ENCODE measurements at regions not wholly inside any gene's neighbourhood (a gene's known extent, or its start where the extent isn't known, plus 50 kb on each side); places are given as distances from the start of the nearest gene placed in this dataset.

DNA sequence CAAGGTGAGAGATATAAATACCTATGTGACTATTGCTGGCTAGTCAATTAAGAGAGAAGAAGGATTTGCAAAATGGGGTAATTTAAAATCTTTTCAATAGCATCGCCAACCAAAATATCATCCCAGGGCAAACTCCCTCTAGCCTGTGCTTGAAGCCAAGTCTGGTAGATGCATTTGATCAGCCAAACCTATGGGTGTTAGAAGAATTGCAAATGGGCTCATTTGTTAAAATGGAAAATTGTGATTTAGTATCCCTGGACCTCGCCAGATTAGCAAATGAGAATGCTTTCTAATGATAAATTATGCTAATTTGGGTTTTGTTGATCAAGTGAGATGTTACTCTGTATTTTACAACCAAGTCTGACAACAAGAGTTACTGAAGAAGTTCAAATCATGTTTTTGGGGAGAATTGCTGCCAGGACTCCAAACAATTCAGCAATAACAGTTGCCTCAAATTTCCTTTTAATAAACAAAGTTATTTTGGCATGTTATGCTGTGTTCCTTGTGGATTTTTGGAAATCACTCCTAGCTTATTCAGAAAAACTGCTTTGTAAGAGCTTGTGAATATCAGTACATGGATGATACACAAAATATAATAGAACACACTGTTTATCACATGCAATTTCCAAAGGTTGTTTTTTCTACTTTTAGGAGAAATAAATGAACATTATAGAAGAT is 272.5 kb upstream of the PARD3B start:
- no peak overlapping the region for H3K4me2 ChIP-seq (ENCODE audit: low read length)
- peaks cover 2% of the 10 kb centered on the region for H3K27me3 ChIP-seq (ENCODE audit: insufficient read depth, low read length)
- peaks cover 8% of the 10 kb centered on the region for H3K27me3 Mint-ChIP-seq (ENCODE audit: low read depth, unreplicated experiment)

DNA sequence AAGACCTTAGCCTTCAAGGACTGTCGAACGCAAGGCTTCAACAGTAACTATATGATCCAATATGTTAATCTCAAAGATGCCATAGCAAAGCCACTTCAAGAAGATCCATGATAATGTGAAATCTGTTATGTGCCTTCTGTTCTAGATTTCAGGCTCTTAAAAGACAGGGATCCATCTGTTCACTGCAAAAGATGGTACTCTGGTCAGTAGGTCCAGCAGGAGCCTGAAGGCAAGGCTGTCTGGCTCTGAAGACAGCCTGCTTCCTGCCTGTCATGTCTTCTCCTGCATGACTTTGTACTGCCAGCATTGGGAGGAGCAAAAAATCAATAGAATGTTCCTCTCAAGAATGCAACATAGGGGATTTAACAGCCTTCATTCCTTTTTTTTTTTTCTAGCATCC is 270.8 kb upstream of the PARD3B start:
- H3K4me1 ChIP-seq (ENCODE audit: insufficient read depth, low read length): no peaks in the 10 kb centered on the region
- no peaks in the 10 kb centered on the region for H3K36me3 Mint-ChIP-seq (ENCODE audit: low read depth, unreplicated experiment)
- H3K9ac ChIP-seq (ENCODE audit: low read length): no peak overlapping the region
- TF ChIP-seq EZH2 (IDR thresholded peaks at IDR 0.05; ENCODE audit: insufficient read depth, low read length): no peak
- TF ChIP-seq, protein P1, sequence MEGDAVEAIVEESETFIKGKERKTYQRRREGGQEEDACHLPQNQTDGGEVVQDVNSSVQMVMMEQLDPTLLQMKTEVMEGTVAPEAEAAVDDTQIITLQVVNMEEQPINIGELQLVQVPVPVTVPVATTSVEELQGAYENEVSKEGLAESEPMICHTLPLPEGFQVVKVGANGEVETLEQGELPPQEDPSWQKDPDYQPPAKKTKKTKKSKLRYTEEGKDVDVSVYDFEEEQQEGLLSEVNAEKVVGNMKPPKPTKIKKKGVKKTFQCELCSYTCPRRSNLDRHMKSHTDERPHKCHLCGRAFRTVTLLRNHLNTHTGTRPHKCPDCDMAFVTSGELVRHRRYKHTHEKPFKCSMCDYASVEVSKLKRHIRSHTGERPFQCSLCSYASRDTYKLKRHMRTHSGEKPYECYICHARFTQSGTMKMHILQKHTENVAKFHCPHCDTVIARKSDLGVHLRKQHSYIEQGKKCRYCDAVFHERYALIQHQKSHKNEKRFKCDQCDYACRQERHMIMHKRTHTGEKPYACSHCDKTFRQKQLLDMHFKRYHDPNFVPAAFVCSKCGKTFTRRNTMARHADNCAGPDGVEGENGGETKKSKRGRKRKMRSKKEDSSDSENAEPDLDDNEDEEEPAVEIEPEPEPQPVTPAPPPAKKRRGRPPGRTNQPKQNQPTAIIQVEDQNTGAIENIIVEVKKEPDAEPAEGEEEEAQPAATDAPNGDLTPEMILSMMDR (IDR thresholded peaks at IDR 0.05; ENCODE audit: insufficient read depth, low read depth, low read length): no peak
- H3K79me2 ChIP-seq (ENCODE audit: insufficient read depth, low read length): no peaks in the 10 kb centered on the region
- H3K27me3 Mint-ChIP-seq (ENCODE audit: low read depth, unreplicated experiment): peaks cover 14% of the 10 kb centered on the region
- no peak overlapping the region for H3K4me3 ChIP-seq (ENCODE audit: insufficient read depth, low read depth, low read length)
- FAIRE-seq (no peak), DNase-seq (ENCODE audit: low read depth) (no peak)
- H3K9me3 ChIP-seq (ENCODE audit: insufficient read depth, low read depth, low read length): no peaks in the 10 kb centered on the region
- H4K20me1 ChIP-seq (ENCODE audit: insufficient read depth, low read length): no peaks in the 10 kb centered on the region
- no peak overlapping the region for H3K27ac Mint-ChIP-seq (ENCODE audit: unreplicated experiment)
- H3K4me1 Mint-ChIP-seq (ENCODE audit: low read depth, unreplicated experiment): peaks cover 14% of the 10 kb centered on the region
- H3K27ac ChIP-seq (ENCODE audit: low read depth, low read length): no peak overlapping the region
- no peaks in the 10 kb centered on the region for H3K9me3 Mint-ChIP-seq (ENCODE audit: unreplicated experiment)
- H3K36me3 ChIP-seq (ENCODE audit: insufficient read depth, low read length): no peaks in the 10 kb centered on the region
- peaks cover 2% of the 10 kb centered on the region for H3K27me3 ChIP-seq (ENCODE audit: insufficient read depth, low read length)
- H2AFZ ChIP-seq (ENCODE audit: low read depth, low read length): no peak overlapping the region
- H3K4me2 ChIP-seq (ENCODE audit: low read length): no peak overlapping the region
- no peak overlapping the region for H3K4me3 Mint-ChIP-seq (ENCODE audit: unreplicated experiment)

More for the DNA sequence above, 272.5 kb upstream of the PARD3B start:
- Histone ChIP-seq H3K9me3 (ENCODE audit: insufficient read depth, low read depth, low read length) (no peaks in the 10 kb centered on the region), H3K9ac (ENCODE audit: low read length) (no peak overlapping the region), H3K4me1 (ENCODE audit: insufficient read depth, low read length) (no peaks in the 10 kb centered on the region), H2AFZ (ENCODE audit: low read depth, low read length) (no peak overlapping the region), H3K27ac (ENCODE audit: low read depth, low read length) (no peak overlapping the region), H3K79me2 (ENCODE audit: insufficient read depth, low read length) (no peaks in the 10 kb centered on the region), H3K36me3 (ENCODE audit: insufficient read depth, low read length) (no peaks in the 10 kb centered on the region), H3K4me3 (ENCODE audit: insufficient read depth, low read depth, low read length) (no peak overlapping the region), H4K20me1 (ENCODE audit: insufficient read depth, low read length) (no peaks in the 10 kb centered on the region)
- Mint-ChIP-seq H3K27ac (ENCODE audit: unreplicated experiment) (no peak overlapping the region), H3K4me1 (ENCODE audit: low read depth, unreplicated experiment) (peaks cover 14% of the 10 kb centered on the region), H3K9me3 (ENCODE audit: unreplicated experiment) (no peaks in the 10 kb centered on the region), H3K4me3 (ENCODE audit: unreplicated experiment) (no peak overlapping the region), H3K36me3 (ENCODE audit: low read depth, unreplicated experiment) (no peaks in the 10 kb centered on the region)
- no peak for FAIRE-seq
- no peak for DNase-seq (ENCODE audit: low read depth)
- TF ChIP-seq, protein P1 (IDR thresholded peaks at IDR 0.05; ENCODE audit: insufficient read depth, low read depth, low read length): no peak
- TF ChIP-seq EZH2 (IDR thresholded peaks at IDR 0.05; ENCODE audit: insufficient read depth, low read length): no peak

DNA sequence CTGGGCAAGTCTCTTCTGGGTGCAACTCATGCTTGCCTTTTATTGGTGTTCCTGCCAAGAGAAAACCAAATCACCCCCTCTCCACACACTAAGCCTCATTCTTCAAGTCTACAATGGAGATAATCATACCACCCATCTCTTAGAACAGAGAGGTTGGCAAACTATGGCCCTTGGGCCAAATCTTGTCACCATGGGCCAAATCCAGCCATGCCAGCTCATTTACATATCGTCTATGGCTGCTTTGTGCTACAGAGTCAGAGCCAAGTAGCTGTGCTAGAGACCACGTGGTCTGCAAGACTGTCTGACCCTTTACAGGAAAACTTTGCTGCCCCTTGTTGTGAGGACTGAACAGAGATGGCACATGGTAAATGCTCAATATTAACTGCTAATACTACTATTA is 270.3 kb upstream of the PARD3B start:
- Histone ChIP-seq H3K4me1 (ENCODE audit: insufficient read depth, low read length) (no peaks in the 10 kb centered on the region), H3K27me3 (ENCODE audit: insufficient read depth, low read length) (peaks cover 2% of the 10 kb centered on the region), H3K79me2 (ENCODE audit: insufficient read depth, low read length) (no peaks in the 10 kb centered on the region), H3K9ac (ENCODE audit: low read length) (no peak overlapping the region), H3K4me3 (ENCODE audit: insufficient read depth, low read depth, low read length) (no peak overlapping the region), H3K27ac (ENCODE audit: low read depth, low read length) (no peak overlapping the region), H3K9me3 (ENCODE audit: insufficient read depth, low read depth, low read length) (no peaks in the 10 kb centered on the region), H4K20me1 (ENCODE audit: insufficient read depth, low read length) (no peaks in the 10 kb centered on the region), H3K36me3 (ENCODE audit: insufficient read depth, low read length) (no peaks in the 10 kb centered on the region), H2AFZ (ENCODE audit: low read depth, low read length) (no peak overlapping the region), H3K4me2 (ENCODE audit: low read length) (no peak overlapping the region)
- no peaks in the 10 kb centered on the region for H3K9me3 Mint-ChIP-seq (ENCODE audit: unreplicated experiment)
- H3K4me3 Mint-ChIP-seq (ENCODE audit: unreplicated experiment): no peak overlapping the region
- TF ChIP-seq, protein P1 (IDR thresholded peaks at IDR 0.05; ENCODE audit: insufficient read depth, low read depth, low read length): no peak
- no peak for TF ChIP-seq EZH2 (IDR thresholded peaks at IDR 0.05; ENCODE audit: insufficient read depth, low read length)
- H3K27ac Mint-ChIP-seq (ENCODE audit: unreplicated experiment): no peak overlapping the region
- H3K4me1 Mint-ChIP-seq (ENCODE audit: low read depth, unreplicated experiment): peaks cover 16% of the 10 kb centered on the region
- FAIRE-seq (no peak), DNase-seq (ENCODE audit: low read depth) (no peak)
- H3K36me3 Mint-ChIP-seq (ENCODE audit: low read depth, unreplicated experiment): no peaks in the 10 kb centered on the region
- H3K27me3 Mint-ChIP-seq (ENCODE audit: low read depth, unreplicated experiment): peaks cover 14% of the 10 kb centered on the region
